NCI-H446 (cell line): ENCODE measurements at regions not wholly inside any gene's neighbourhood (a gene's known extent, or its start where the extent isn't known, plus 50 kb on each side); places are given as distances from the start of the nearest gene placed in this dataset.
A peak's percentile ranks its signal among the peaks of the same experiment; 100 is the strongest.

ENCODE experiments used
- DNase-seq, 2 experiments: peaks; one replicate each; lab custom pipeline; 2025; lab: John Stamatoyannopoulos, UW

DNA sequence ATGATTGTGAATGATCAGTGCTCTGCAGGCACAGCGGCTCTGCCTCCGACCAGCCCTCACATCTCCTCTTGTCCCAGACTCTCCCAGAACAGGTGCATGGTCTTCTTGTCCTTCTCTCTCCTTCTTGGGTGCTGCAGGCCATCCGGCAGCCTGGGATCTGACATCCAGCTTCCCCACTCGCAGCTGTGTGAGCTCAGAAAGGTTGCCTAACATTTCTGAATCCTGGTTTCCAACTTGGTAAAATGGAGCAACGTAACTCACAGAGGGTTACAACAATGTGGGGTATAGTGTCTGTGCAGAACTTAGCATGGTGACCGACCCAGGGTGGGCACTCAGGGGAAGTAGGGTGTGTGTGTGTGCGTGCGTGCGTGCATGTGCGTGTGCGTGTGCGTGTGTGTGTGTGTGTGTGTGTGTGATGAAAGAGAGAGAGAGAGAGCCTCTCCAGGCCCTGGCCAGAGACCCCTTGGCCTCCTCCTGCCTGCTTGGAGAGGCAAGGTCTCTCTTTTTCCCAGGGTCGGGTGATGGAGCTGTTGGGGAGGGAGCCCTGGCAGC lies 110.1 kb downstream of the SNX5 start:
- no peak for DNase-seq

DNA sequence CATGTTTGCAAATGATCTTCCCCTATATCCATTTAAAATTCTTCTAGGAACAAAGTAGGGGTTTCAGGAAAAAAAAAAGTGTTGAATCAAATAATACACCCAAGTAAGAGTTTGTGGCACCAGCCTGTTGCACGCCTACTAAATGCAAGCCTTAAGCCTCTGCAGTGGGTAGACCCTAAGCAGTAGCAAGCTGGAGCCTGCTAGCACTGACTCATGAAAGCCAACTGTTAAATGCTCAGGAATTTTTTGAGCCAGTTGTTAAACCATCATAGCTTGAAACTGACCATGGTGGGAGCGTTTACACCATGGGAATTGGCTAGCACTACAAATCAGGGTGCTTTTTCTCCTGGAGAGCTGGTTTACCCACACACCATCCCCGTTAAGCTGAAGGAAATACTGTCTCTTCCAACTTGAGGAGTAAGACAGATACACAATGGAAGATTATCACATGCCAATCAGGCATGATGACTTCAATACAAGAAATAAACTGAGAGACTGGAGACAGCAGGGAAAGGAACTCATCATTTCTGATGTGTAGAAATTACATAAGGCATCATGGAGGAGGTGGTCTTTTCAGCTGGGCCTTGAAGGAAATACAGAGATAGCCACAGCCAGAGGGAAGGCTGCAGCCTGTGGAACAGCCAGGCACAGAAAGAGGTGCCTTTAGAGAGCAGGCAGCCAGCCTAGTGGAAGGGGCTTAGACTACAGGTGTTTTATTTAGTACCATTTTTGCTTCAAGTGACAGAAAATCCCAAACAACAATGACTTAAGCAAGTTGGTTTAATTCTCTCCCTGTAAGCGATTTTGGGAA lies 110.8 kb downstream of the SNX5 start:
- DNase-seq = no peak

DNA sequence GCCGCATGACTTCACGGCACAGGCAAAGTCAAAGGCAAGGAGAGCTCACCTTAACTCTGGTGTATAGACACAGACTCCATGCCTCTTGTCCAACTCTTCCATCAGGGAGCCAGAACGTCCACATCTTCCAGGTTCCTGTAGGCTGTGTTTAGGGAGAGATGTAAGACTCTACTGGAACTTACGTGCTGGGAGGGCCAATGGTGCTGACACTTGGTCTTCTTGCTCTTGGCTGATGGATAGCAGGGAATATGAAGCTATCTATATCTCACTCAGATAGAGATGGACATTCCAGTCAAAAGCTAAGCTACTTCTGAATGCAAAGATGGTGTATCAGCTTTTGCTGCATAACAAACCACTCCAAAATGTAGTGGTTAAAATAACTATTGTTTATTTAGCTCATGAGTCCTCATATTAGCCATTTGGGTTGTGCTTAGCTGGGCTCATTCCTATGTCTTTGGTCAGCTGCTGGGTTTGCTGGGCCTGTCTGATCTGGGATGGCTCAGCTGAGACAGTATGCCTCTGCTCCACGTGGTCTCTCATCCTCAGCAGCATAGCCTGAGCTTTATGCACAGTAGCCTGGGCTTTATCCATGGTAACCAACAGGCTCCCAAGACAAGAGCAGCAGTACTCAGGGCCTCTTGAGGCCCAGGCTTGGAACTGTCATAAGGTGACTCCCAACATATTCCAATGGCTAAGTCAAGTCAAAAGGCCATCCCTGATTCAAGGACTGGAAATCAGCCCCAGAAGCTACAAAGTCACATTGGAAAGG lies 111.6 kb downstream of the SNX5 start:
- no peak for DNase-seq

DNA sequence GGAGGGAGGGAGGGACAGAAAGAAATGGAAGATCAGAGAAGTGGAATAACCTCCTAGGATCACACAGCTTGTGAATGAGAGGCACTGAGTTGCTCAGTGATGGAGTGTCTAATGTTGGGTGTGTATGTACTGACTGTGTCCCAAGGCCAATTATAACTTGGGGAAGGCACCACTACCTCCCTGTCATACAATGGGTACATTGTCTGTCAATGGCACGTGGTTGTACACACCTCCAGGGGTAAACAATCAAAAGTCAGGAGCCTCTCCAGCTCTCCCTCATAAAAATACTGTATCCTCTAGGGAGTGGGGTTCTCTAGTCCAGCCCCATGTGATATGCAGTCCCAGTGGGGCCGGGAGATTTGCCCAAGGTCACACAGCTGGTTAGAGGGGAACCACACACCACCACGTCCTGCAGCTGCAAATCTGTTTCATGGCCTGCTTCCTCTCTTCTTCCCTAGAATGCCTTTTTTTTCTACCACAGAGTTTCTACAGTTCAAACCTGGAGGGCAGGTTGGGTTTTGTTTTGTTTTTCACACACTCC lies 112.5 kb downstream of the SNX5 start:
- no peak for DNase-seq

DNA sequence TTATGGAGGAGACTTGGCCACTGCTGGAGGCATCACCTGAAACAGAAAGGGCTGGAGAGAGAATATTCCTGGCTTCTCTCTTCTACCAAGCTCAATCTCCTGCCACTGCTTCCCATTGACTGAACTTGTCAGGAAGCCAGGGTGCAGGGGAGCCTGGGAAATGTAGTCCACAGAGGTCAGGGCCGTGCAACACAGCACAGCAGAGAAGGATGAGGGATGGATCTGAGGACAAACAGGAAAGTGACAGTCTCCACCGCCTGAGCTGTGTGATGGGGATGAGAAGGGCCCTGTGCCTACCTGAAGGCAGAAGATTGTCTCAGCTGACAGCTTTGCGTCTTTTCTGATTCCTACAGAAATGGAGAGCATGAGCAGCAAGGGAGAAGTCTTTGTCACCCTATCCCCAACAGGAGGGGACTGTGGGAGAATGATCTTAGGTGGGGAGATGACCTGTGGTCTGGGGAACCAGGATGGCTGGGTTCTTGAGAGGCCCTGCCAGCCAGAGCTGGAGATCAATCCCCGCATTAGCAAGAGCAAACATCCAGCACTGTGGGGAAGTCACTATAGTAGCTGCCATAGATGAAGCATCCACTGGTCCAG lies 114.2 kb downstream of the SNX5 start:
- DNase-seq = peak in 1 of 2 experiments; percentile 19

DNA sequence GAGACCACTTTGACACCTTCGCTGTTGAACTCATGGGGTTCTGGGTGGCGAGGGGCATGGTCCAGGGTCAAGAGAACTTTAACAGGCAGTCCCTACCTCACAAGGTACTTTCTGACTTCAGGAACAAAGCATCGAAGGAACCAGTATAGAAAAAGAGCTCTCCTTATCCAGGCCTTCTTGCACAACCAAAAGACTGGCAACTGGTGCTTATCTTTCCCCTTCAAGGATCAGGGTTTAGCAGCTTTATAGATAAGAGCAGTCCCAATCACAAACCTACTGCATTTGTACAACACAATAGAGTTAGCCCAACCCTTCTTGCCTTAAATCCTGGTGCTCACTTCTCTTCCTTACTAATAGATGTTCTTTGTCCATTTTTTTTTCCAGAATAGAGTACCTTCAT lies 116.3 kb downstream of the SNX5 start:
- no peak for DNase-seq

DNA sequence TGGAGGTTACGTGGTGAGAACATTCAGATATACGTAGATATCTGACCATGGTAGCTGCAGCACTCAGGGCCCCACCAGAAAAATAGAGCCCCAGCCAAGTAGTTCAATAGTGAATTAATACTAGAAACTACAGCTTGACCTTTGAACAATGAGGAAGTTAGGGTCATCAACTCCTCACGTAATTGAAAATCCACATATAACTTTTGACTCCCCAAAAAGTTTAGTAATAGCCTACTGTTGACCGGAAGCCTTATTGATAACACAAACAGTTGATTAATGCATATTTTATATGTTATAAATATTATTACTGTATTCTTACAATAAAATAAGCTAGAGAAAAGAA lies 117.9 kb downstream of the SNX5 start:
- DNase-seq = no peak

DNA sequence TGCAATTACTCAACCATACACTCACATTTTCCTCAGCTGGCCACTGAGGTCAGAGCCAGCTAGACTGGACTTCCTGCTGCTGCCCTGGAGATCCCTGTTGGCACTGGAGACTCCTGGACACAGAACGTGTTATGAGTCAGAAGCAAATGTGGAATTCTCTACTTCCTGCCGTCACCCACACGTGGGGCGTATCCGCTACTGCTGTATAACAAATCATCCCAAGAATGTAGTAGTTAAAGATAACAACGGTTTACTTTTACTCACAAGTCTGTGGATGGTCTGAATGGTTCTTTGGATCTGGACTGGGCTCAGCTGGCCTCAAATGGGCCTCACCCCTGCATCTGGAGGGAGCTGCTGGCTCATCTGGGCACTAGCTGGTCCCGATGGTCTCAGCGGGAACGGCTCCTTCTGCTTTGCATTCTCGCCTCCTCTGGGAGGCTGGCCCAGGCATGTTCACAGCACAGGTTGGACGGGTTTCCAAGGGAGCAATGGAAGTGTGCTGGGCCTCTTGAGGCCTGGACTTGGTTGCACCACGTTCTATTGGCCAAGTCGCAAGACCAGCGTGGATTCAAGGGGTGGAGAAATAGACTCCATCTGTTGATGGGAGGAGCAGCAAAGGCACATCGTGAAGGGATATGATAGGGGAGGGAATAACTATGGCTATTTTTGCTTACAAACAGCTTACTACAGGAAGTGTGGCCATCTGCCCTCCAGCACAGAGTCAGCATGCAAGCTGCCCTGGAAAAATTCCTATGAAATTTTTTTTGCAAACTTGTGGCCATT lies 118.5 kb downstream of the SNX5 start:
- DNase-seq = peak in 1 of 2 experiments; percentile 20

DNA sequence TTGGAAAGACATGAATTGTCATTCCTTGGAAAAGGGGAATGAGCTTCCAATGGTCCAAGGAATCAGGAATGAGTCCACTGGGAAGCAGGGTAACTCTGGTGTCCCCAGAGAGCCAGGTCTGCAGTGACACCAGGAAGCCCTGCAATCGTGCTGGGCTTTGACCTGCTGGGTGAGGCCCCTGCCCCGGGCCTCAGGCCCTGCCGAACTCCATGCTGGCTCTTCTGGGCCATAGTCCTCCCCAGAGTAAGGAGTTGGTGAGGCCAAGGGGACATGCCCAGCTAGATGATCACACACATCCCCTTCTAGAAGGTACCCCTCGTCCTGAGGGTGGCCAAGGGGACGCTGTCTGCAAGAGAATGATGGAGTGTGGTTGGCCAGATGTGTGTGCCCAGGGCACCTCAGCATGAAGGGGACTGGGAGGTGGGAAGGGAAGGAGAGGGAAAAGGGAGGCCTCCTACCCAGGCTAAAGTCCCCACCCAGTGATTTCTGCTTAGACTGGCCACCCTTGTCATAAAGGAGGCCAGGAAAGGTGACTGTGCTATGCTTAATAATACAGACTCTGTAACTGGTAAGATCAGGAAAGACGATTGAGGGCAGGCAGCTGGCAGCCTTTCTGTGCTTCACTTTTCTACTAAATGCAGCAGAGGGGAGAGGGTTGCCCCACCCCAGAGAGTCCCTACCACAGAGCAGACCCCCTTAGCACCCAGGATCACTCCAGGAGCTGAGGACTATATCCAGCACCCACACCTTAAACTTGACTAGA lies 119.3 kb downstream of the SNX5 start:
- no peak for DNase-seq

DNA sequence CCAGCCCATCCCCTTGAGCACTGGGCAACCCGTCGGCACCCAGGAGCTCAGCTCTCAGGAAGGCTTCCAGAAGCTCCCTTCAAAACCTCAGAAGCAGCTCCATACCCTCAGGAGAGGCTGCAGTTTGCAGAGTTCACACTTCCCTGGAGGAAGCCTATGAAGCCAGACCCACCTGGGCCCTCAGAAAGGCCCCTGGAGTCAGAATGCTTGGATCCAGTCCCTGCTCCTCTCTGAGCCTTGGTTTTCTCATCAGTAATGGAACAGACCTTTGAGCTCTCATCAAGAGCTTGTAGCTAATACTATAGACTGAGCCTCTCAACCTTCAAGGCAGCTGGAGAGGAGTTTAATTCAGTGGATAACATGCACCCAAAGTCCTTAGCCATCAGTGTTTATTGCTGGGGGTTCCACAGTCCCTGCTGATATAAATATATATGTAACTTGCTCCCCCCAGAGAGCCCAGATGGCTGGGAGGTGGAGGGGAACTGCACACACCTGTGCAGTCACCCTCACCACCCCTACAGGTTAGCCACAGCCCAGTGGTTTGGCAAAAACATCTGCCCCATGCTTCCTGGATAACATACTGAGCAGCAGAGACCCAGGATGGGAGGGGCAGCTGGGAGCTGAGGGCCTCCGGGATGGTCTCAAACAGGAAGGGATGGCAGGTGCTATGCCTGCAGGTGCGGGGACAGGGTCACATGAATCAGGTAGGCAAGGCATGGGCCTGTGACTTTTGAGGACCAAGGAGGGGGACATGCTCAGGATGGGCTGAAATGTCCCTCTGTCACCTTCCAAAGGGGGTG lies 120.1 kb downstream of the SNX5 start:
- no peak for DNase-seq

DNA sequence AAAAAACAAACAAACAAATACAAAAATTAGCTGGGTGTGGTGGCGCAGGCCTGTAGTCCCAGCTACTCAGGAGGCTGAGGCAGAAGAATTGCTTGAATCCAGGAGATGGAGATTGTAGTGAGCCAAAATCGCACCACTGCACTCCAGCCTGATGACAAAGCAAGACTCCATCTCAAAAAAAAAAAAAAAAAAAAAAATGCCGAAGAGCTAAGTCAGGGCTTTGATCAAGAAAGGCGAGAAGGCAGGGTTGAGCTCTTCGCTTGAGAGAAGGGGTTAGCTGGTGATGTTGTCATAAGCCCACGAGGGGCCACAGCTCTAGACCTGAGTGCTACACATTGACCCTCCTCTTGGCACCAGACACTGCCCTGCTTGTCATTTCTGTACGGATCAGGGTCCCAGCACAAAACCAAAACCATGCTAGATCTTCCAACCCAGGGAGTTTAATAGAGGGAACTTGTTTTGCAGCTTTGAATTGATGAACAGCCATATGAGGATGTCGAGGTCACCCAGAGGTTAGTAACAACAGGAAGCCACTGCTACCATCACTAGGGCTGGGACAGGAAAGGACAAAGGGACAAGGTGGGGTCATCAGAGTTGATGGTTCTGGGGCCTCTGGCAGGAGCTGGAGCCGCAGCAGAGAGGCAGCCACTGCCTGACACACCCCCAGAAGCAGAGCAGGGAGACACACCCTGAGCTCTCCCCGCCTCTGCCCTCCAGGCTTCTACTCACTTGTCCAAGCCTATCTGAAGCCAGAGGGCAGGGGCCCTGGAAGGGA lies 122.7 kb downstream of the SNX5 start:
- no peak for DNase-seq

DNA sequence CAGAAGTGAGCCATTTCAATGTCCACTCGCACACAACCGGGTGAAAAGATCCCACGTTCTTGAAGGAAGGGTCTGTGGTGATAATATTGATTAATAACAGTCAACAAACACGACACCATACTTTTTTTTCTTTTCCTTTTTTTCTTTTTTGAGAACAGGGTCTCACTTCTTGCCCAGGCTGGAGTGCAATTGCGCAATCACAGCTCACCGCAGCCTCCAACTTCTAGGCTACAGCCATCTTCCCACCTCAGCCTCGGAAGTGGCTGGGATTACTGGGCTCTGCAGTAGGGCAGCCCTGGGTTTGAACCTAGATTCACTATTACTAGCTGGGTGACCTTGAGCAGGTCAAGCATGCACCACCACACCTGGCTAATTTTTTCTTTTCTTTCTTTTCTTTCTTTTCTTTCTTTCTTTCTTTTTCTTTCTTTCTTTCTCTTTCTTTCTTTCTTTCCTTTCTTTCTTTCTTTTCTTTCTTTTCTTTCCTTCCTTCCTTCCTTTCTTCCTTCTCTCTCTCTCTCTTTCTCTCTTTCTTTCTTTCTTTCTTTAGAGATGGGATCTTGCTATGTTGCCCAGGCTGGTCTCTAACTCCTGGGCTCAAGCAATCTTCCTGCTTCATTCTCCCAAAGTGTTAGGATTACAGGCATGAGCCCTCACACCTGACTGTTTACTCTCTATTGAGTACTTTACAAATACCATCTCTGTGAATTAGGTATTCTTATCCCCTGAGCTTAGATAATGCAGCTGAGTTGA lies 123.9 kb downstream of the SNX5 start:
- DNase-seq = no peak

DNA sequence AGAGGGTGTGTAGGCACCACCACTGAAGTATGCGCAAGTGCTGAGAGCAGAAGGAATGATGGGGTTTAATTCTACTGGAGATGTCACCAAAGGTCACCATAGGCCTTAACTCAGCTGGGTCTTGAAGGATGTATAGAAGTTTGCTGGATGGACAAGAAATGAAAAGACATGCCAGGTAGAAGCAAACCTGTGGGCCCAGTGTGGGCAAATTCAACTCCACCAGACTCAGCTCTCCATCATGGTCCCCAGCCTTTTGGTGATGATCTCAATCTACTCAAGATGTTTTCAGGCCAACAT lies 124.5 kb downstream of the SNX5 start:
- DNase-seq = no peak

DNA sequence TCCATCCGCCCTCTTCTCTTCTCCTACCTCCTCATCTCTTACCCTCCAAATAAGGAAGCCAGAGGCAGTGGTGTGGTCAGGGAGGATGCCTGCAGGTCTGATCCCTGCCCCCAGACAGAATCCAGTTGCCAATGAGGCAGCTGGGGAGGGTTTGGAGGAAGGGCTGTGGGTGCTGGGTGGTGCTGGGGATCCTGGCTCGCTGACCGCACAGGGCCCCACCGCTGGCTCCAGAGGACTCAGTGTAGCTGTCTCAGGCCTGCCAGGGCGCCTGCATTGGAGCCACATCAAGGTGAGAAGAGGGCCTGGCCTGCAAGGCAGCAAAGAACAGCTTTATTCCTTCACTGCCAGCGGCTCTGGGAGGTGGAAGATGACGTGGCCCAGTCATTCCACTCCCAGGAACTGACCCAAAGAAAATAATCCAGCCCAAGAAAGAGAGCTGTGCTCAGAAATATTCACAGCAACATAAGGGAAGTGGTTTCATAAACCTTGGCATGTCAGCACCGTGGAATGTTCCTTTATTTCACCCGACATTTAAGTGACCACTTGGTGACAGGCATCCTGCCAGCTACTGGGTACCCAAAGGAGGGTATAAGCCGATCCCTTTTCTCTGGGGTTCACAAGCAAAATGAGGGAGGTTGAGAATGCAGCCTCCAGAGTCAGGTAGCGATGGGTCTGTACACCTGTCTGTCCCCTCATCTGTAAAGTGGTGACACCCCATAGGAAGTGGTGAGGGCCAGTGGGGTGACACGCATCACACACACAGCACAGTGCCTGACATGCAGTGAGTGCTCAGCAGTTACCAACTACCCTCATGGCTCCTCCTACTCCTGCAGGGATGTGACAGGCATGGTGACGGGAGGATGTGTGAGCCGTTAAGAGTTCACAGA lies 125.1 kb downstream of the SNX5 start:
- no peak for DNase-seq

DNA sequence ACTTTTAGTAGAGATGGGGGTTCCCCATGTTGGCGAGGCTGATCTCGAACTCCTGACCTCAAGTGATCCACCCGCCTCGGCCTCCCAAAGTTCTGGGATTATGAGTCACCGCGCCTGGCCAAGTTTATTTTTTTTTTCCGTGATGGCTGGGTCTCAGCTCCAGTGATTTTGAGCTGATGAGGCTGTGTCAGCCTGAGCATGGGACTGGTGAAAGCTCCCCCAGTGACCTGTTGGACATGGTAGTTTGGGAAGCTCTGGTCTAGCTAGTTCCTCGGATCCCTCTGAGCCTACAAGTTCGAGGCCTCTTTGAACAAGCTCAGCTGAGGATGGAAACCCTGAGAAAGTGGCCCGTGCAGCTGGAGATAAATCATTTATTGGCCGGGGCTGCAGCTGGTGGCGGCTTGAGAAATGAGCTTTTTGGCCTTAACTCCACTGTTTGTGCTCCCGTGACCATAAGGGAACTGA lies 126.8 kb downstream of the SNX5 start:
- no peak for DNase-seq

DNA sequence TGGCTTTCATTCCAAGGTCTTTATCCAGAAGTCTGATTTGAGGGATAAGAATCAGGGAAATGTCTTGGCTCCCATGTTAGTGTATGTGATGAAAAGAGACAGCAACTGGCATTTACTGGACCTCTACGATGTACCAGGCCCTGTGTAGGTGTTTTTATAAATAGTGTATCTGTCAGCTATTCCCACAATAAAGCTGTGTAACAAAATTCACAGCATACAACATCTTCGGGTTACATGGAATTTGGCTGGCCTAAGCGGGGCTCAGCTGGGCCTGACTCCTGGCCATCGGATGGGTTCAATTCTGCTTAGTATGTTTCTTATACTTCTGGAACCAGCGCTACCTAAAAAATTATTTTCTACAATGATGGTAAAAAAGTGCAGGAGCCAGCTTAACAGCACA lies 128.2 kb downstream of the SNX5 start:
- DNase-seq = no peak

DNA sequence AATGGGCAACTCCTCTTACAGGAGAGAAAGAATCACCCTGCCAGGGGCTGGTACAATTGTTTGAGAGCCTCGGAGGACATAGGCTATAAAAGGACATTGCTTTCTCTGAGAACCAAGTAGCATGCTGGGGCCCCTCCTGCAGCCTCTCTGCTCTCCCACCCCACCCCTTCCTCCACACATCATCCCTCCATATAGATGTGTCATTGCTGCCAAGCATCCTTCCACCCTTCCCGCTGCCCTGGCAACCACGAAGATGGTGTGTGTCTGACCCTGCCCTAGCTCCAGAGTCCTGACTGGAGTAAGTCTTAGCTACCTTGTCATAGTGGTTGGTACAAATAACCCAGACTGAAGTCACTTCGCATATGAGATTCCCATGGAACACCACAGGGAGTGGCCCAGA lies 129.7 kb downstream of the SNX5 start:
- DNase-seq = no peak

DNA sequence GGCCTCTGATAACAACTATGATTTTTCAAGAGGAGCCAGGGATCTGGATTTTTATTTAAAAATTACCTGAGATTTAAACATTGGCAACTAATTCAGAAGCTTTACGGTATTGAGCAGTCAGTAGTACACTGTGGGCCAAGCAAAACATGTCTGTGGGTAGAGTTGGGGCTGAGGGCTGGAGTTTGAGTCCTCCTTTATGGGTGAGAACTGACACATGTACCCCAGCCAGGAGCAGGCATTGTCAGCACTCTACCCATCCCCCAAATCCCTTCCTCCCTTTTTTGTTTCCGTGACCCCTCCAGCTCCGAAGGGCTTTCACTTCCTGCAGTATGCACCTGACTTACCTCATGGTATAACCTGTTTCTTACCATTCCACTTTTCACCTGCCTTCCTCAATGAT lies 131.4 kb downstream of the SNX5 start:
- no peak for DNase-seq
